Lower leg skin (tissue), 4 donors: ENCODE measurements at regions not wholly inside any gene's neighbourhood (a gene's known extent, or its start where the extent isn't known, plus 50 kb on each side); places are given as distances from the start of the nearest gene placed in this dataset.

Experiments used
- DNase-seq, 2 donors: peaks; one replicate each; pipeline ENCODE4 v3.0.0-alpha.2; 2019; ENCODE audit warnings: low spot score in 2 of 2
- H3K4me3 ChIP-seq: fragments of 200-600 bp; sonication (generic); 2 replicates; pipeline ENCODE4 v1.5.1; 2017; ENCODE audit warnings: mild to moderate bottlenecking, low read depth; ENCODE audit not compliant: poor library complexity, severe bottlenecking
- POLR2A ChIP-seq, 2 donors: fragments of 450-650 bp; IDR thresholded peaks; one replicate each; pipeline ENCODE4 v1.6.1; 2016 to 2017; ENCODE audit warnings: antibody characterized with exemption in 2 of 2, mild to moderate bottlenecking in 1 of 2, moderate library complexity in 1 of 2
- WGBS, 2 donors: methylation state at CpG; one replicate each; pipeline ENCODE4 v1.1.5; 2018; 5-methylcytosine and 5-hydroxymethylcytosine counted together
- intact Hi-C: fragments of 100-400 bp; cut with DNase I; formaldehyde crosslinking; loops from one replicate; pipeline ENCODE4 v1.15.0; 2023; ENCODE audit warnings: low total_unique reads
- TF ChIP-seq, protein P1 (sequence below), 3 donors: fragments of 450-650 bp; IDR thresholded peaks; one replicate each; pipeline ENCODE4 v1.5.1; 2016; ENCODE audit warnings: antibody characterized with exemption in 3 of 3, mild to moderate bottlenecking in 3 of 3, moderate library complexity in 2 of 3

GRCh38 chr7:53245721-53246120 is 210.3 kb downstream of the POM121L12 start:
- 58 to 65% methylated on average over 4 of the region's 4 CpGs for WGBS, 2 donors
- TF ChIP-seq POLR2A (IDR thresholded peaks at IDR 0.05) = no peak
- TF ChIP-seq, protein P1, sequence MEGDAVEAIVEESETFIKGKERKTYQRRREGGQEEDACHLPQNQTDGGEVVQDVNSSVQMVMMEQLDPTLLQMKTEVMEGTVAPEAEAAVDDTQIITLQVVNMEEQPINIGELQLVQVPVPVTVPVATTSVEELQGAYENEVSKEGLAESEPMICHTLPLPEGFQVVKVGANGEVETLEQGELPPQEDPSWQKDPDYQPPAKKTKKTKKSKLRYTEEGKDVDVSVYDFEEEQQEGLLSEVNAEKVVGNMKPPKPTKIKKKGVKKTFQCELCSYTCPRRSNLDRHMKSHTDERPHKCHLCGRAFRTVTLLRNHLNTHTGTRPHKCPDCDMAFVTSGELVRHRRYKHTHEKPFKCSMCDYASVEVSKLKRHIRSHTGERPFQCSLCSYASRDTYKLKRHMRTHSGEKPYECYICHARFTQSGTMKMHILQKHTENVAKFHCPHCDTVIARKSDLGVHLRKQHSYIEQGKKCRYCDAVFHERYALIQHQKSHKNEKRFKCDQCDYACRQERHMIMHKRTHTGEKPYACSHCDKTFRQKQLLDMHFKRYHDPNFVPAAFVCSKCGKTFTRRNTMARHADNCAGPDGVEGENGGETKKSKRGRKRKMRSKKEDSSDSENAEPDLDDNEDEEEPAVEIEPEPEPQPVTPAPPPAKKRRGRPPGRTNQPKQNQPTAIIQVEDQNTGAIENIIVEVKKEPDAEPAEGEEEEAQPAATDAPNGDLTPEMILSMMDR (IDR thresholded peaks at IDR 0.05) = no peak
- H3K4me3 ChIP-seq = no peak overlapping the region
- no peak for DNase-seq
- intact Hi-C loops = no loop called here

- no peak overlapping the region for H3K4me3 ChIP-seq
- 64 to 71% methylated on average over 1 of the region's 1 CpG for WGBS, 2 donors
- TF ChIP-seq POLR2A (IDR thresholded peaks at IDR 0.05) = no peak
- TF ChIP-seq, protein P1 (IDR thresholded peaks at IDR 0.05) = no peak
- intact Hi-C loops = no loop called here
- no peak for DNase-seq
These were observed 211.5 kb downstream of the POM121L12 start for GRCh38 chr7:53246957-53247356.

- intact Hi-C loops = no loop called here
- whole genome bisulfite sequencing, 2 donors = 25 to 37% methylated on average over 1 of the region's 1 CpG
- TF ChIP-seq, protein P1 (IDR thresholded peaks at IDR 0.05) = no peak
- no peak for TF ChIP-seq POLR2A (IDR thresholded peaks at IDR 0.05)
- DNase-seq = no peak
- H3K4me3 ChIP-seq = no peak overlapping the region
These were observed 217.1 kb downstream of the POM121L12 start for GRCh38 chr7:53252539-53252938.

- WGBS, 2 donors = 37 to 43% methylated on average over 4 of the region's 4 CpGs
- no peak for TF ChIP-seq POLR2A (IDR thresholded peaks at IDR 0.05)
- TF ChIP-seq, protein P1 (IDR thresholded peaks at IDR 0.05) = no peak
- no peak for DNase-seq
- intact Hi-C loops = no loop called here
- no peak overlapping the region for H3K4me3 ChIP-seq
These were observed 236.6 kb downstream of the POM121L12 start for GRCh38 chr7:53272081-53272480.

DNA sequence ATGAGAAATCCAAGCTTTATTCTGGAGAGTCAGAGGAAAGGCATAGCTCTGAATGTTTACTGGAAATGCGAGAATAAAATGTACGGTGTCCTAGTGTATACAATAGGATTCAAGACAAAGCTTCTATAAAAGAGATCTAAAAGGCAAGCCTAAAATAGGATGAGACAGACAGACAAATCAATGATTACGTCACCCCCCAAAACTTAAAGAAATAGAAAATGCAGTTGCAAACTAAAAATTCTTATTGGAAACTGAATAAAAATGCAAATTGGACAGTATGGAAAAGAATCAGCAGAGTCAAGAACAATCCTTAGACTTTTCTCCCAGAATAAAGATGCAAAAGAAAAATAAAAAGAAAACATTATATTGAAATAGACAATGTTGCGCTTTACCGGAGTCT is 245.9 kb downstream of the POM121L12 start:
- WGBS, 2 donors = 77 to 85% methylated on average over 5 of the region's 5 CpGs
- intact Hi-C loops = no loop called here
- no peak for DNase-seq
- no peak overlapping the region for H3K4me3 ChIP-seq
- no peak for TF ChIP-seq POLR2A (IDR thresholded peaks at IDR 0.05)
- TF ChIP-seq, protein P1 (IDR thresholded peaks at IDR 0.05) = no peak

GRCh38 chr7:53292341-53292740 is 256.9 kb downstream of the POM121L12 start:
- TF ChIP-seq, protein P1 (IDR thresholded peaks at IDR 0.05) = no peak
- TF ChIP-seq POLR2A (IDR thresholded peaks at IDR 0.05) = no peak
- DNase-seq = no peak
- WGBS, 2 donors = 54 to 78% methylated on average over 4 of the region's 4 CpGs
- intact Hi-C loops = no loop called here
- H3K4me3 ChIP-seq = no peak overlapping the region
